HUES64 (cell line): ENCODE measurements at regions not wholly inside any gene's neighbourhood (a gene's known extent, or its start where the extent isn't known, plus 50 kb on each side); places are given as distances from the start of the nearest gene placed in this dataset.
"Not testable (repeated sequence)": the region's sequence is repeated elsewhere in the genome, so short reads cannot be mapped to it uniquely, and the experiment has no call there.

Source experiments
- H3K27ac ChIP-seq: 2 replicates; pipeline ENCODE4 v1.7.0; 2013; ENCODE audit warnings: low read depth, low read length, inconsistent platforms
- H3K27me3 ChIP-seq: 2 replicates; pipeline ENCODE4 v1.6.1; 2013; ENCODE audit warnings: mild to moderate bottlenecking, low read length; ENCODE audit not compliant: insufficient read depth
- H3K36me3 ChIP-seq: 2 replicates; pipeline ENCODE4 v1.6.1; 2013; ENCODE audit warnings: mild to moderate bottlenecking, low read length; ENCODE audit not compliant: insufficient read depth
- H3K4me1 ChIP-seq: 2 replicates; pipeline ENCODE4 v1.6.1; 2013; ENCODE audit warnings: mild to moderate bottlenecking, low read length, moderate library complexity; ENCODE audit not compliant: insufficient read depth
- H3K4me3 ChIP-seq: 2 replicates; pipeline ENCODE4 v1.5.1; 2013; ENCODE audit warnings: mild to moderate bottlenecking, low read length, moderate library complexity
- H3K9ac ChIP-seq: 2 replicates; pipeline ENCODE4 v1.6.1; 2013; ENCODE audit warnings: mild to moderate bottlenecking, low read depth, low read length
- H3K9me3 ChIP-seq: 2 replicates; pipeline ENCODE4 v1.6.1; 2013; ENCODE audit warnings: low read depth, low read length; ENCODE audit not compliant: insufficient read depth
- WGBS: fragments of 150-250, 120-280 bp; methylation state at CpG from one replicate; pipeline ENCODE4 v1.1.7; 2013; ENCODE audit warnings: missing lambda C conversion rate; 5-methylcytosine and 5-hydroxymethylcytosine counted together

GRCh38 chr2:105545730-105546627 is 147.1 kb upstream of the FHL2 start:
- Histone ChIP-seq H3K27ac (no peak overlapping the region), H3K4me3 (no peak overlapping the region), H3K9me3 (no peaks in the 10 kb centered on the region), H3K27me3 (no peaks in the 10 kb centered on the region), H3K36me3 (no peaks in the 10 kb centered on the region), H3K4me1 (no peaks in the 10 kb centered on the region), H3K9ac (no peak overlapping the region)
- 49% methylated on average over 11 of the region's 11 CpGs for WGBS

- H3K9me3 ChIP-seq: no peaks in the 10 kb centered on the region
- H3K27ac ChIP-seq: no peak overlapping the region
- 87% methylated on average over 12 of the region's 12 CpGs for WGBS
- no peaks in the 10 kb centered on the region for H3K27me3 ChIP-seq
- no peak overlapping the region for H3K4me3 ChIP-seq
- H3K4me1 ChIP-seq: no peaks in the 10 kb centered on the region
- no peaks in the 10 kb centered on the region for H3K36me3 ChIP-seq
- H3K9ac ChIP-seq: no peak overlapping the region
Measured at GRCh38 chr2:105544591-105545377, 145.9 kb upstream of the FHL2 start.

- H3K27me3 ChIP-seq: no peaks in the 10 kb centered on the region
- 89% methylated on average over 13 of the region's 13 CpGs for WGBS
- no peaks in the 10 kb centered on the region for H3K4me1 ChIP-seq
- no peak overlapping the region for H3K27ac ChIP-seq
- H3K9ac ChIP-seq: no peak overlapping the region
- H3K36me3 ChIP-seq: no peaks in the 10 kb centered on the region
- no peak overlapping the region for H3K4me3 ChIP-seq
- no peaks in the 10 kb centered on the region for H3K9me3 ChIP-seq
Measured at GRCh38 chr2:105541189-105542050, 142.6 kb upstream of the FHL2 start.

- no peaks in the 10 kb centered on the region for H3K9me3 ChIP-seq
- H3K27me3 ChIP-seq: no peaks in the 10 kb centered on the region
- H3K4me1 ChIP-seq: no peaks in the 10 kb centered on the region
- no peak overlapping the region for H3K27ac ChIP-seq
- H3K9ac ChIP-seq: no peak overlapping the region
- H3K36me3 ChIP-seq: no peaks in the 10 kb centered on the region
- H3K4me3 ChIP-seq: no peak overlapping the region
- WGBS: 74% methylated on average over 1 of the region's 2 CpGs
Measured at GRCh38 chr2:105540642-105541041, 141.8 kb upstream of the FHL2 start.

- no peaks in the 10 kb centered on the region for H3K27me3 ChIP-seq
- 80% methylated on average over 6 of the region's 6 CpGs for WGBS
- no peaks in the 10 kb centered on the region for H3K4me1 ChIP-seq
Measured at GRCh38 chr2:105539331-105539730, 140.5 kb upstream of the FHL2 start.

GRCh38 chr2:105538840-105539239 is 140.0 kb upstream of the FHL2 start:
- 90% methylated on average over 5 of the region's 5 CpGs for WGBS
- H3K4me3 ChIP-seq: no peak overlapping the region
- H3K27ac ChIP-seq: no peak overlapping the region
- no peaks in the 10 kb centered on the region for H3K9me3 ChIP-seq
- H3K27me3 ChIP-seq: no peaks in the 10 kb centered on the region
- no peaks in the 10 kb centered on the region for H3K36me3 ChIP-seq
- no peaks in the 10 kb centered on the region for H3K4me1 ChIP-seq
- H3K9ac ChIP-seq: no peak overlapping the region

More at GRCh38 chr2:105539331-105539730, 140.5 kb upstream of the FHL2 start:
- no peak overlapping the region for H3K27ac ChIP-seq
- H3K9ac ChIP-seq: no peak overlapping the region
- no peaks in the 10 kb centered on the region for H3K9me3 ChIP-seq
- H3K4me3 ChIP-seq: no peak overlapping the region
- no peaks in the 10 kb centered on the region for H3K36me3 ChIP-seq

- Histone ChIP-seq H3K27me3 (no peaks in the 10 kb centered on the region), H3K36me3 (no peaks in the 10 kb centered on the region), H3K9me3 (no peaks in the 10 kb centered on the region), H3K4me3 (no peak overlapping the region), H3K4me1 (no peaks in the 10 kb centered on the region), H3K9ac (no peak overlapping the region), H3K27ac (no peak overlapping the region)
- 94% methylated on average over 4 of the region's 4 CpGs for whole genome bisulfite sequencing
Measured at GRCh38 chr2:105537920-105538319, 139.1 kb upstream of the FHL2 start.

GRCh38 chr2:105537466-105537865 is 138.6 kb upstream of the FHL2 start:
- Histone ChIP-seq H3K4me3 (no peak overlapping the region), H3K27me3 (no peaks in the 10 kb centered on the region), H3K9ac (no peak overlapping the region), H3K36me3 (no peaks in the 10 kb centered on the region), H3K9me3 (no peaks in the 10 kb centered on the region), H3K27ac (no peak overlapping the region), H3K4me1 (no peaks in the 10 kb centered on the region)
- 84% methylated on average over 6 of the region's 7 CpGs for WGBS

- Histone ChIP-seq H3K9me3 (no peaks in the 10 kb centered on the region), H3K27me3 (no peaks in the 10 kb centered on the region), H3K36me3 (no peaks in the 10 kb centered on the region), H3K4me3 (no peak overlapping the region), H3K9ac (no peak overlapping the region), H3K4me1 (no peaks in the 10 kb centered on the region), H3K27ac (no peak overlapping the region)
- 87% methylated on average over 3 of the region's 3 CpGs for WGBS
Measured at GRCh38 chr2:105536175-105536574, 137.3 kb upstream of the FHL2 start.

GRCh38 chr2:105529258-105529657 is 130.4 kb upstream of the FHL2 start:
- H3K27me3 ChIP-seq, H3K4me3 ChIP-seq, H3K9me3 ChIP-seq, H3K9ac ChIP-seq, H3K36me3 ChIP-seq, H3K4me1 ChIP-seq, H3K27ac ChIP-seq: not testable (repeated sequence)
